ENCODE measurements at regions not wholly inside any gene's neighbourhood (a gene's known extent, or its start where the extent isn't known, plus 50 kb on each side); places are given as distances from the start of the nearest gene placed in this dataset.

DNA sequence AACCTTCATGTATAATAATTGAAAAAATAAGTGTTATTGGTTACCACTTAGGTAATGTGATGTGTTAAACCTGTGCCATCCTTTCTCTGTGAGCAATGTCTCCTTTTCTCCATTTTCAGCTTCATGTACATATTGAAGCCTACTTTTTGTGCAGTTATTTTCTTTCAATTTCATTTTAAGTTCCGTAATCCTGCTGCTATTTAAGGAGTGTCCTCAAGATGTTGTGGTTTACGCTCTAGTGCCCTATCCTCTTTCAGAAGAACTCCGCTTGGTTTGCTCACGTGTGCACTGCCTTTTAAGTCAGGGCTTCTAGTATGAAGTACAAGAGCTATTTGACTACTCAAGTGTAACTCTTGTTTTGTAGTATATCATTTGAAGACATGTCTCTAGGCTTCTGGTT, 2253.2 kb upstream of the TENM3 start:
- TF ChIP-seq CTCF (IDR thresholded peaks at IDR 0.05; ENCODE audit: poor library complexity, severe bottlenecking): no peak
- Histone ChIP-seq H3K4me1 (ENCODE audit: insufficient read depth, poor library complexity, severe bottlenecking) (no peaks in the 10 kb centered on the region), H3K27ac (ENCODE audit: poor library complexity, severe bottlenecking) (no peak overlapping the region), H3K9me3 (ENCODE audit: severe bottlenecking) (no peaks in the 10 kb centered on the region), H3K27me3 (ENCODE audit: insufficient read depth, poor library complexity, severe bottlenecking) (no peaks in the 10 kb centered on the region), H3K4me3 (ENCODE audit: severe bottlenecking) (no peak overlapping the region), H3K36me3 (ENCODE audit: low read depth) (no peaks in the 10 kb centered on the region)
- no peak for DNase-seq (ENCODE audit: low spot score)
- no peak for ATAC-seq (ENCODE audit: low read depth)

DNA sequence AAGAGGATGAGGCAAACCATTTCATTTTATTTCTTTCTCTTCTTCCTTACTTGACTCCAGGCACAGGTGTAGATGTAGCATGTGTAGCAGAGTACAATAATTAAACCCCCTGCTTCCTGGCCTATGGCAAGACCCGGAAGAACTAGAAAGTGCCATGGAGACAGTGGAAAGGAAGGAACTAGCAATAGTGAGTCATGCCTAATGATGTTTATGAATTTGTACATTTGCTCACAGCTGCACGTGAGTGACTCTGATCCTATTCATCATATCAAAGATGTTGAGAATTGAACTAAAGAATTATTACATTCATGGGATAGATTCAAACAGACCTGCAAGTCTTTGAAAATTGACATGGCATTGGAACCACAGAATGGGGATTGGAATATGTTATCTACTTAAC, 2233.9 kb upstream of the TENM3 start:
- Histone ChIP-seq H3K9me3 (ENCODE audit: severe bottlenecking) (no peaks in the 10 kb centered on the region), H3K27me3 (ENCODE audit: insufficient read depth, poor library complexity, severe bottlenecking) (no peaks in the 10 kb centered on the region), H3K27ac (ENCODE audit: poor library complexity, severe bottlenecking) (no peak overlapping the region), H3K4me1 (ENCODE audit: insufficient read depth, poor library complexity, severe bottlenecking) (no peaks in the 10 kb centered on the region), H3K4me3 (ENCODE audit: severe bottlenecking) (no peak overlapping the region), H3K36me3 (ENCODE audit: low read depth) (no peaks in the 10 kb centered on the region)
- no peak for ATAC-seq (ENCODE audit: low read depth)
- no peak for TF ChIP-seq CTCF (IDR thresholded peaks at IDR 0.05; ENCODE audit: poor library complexity, severe bottlenecking)
- DNase-seq (ENCODE audit: low spot score): no peak

GRCh38 chr4:180028682-180029081, 2214.5 kb upstream of the TENM3 start:
- Histone ChIP-seq H3K4me1 (ENCODE audit: insufficient read depth, poor library complexity, severe bottlenecking) (no peaks in the 10 kb centered on the region), H3K9me3 (ENCODE audit: severe bottlenecking) (no peaks in the 10 kb centered on the region), H3K4me3 (ENCODE audit: severe bottlenecking) (no peak overlapping the region), H3K27me3 (ENCODE audit: insufficient read depth, poor library complexity, severe bottlenecking) (peaks cover 5% of the 10 kb centered on the region), H3K27ac (ENCODE audit: poor library complexity, severe bottlenecking) (no peak overlapping the region), H3K36me3 (ENCODE audit: low read depth) (no peaks in the 10 kb centered on the region)
- ATAC-seq (ENCODE audit: low read depth): peak; percentile 66; the same call in 1 of the 3 replicates
- DNase-seq (ENCODE audit: low spot score): peak; percentile 34
- TF ChIP-seq CTCF (IDR thresholded peaks at IDR 0.05; ENCODE audit: poor library complexity, severe bottlenecking): peak; percentile 59

- H3K4me1 ChIP-seq (ENCODE audit: insufficient read depth, poor library complexity, severe bottlenecking): no peaks in the 10 kb centered on the region
- DNase-seq (ENCODE audit: low spot score): no peak
Observed at GRCh38 chr4:180031330-180031729, 2211.9 kb upstream of the TENM3 start.

More at GRCh38 chr4:180031330-180031729, 2211.9 kb upstream of the TENM3 start:
- no peak for TF ChIP-seq CTCF (IDR thresholded peaks at IDR 0.05; ENCODE audit: poor library complexity, severe bottlenecking)
- Histone ChIP-seq H3K36me3 (ENCODE audit: low read depth) (no peaks in the 10 kb centered on the region), H3K27me3 (ENCODE audit: insufficient read depth, poor library complexity, severe bottlenecking) (no peaks in the 10 kb centered on the region), H3K27ac (ENCODE audit: poor library complexity, severe bottlenecking) (no peak overlapping the region), H3K4me3 (ENCODE audit: severe bottlenecking) (no peak overlapping the region), H3K9me3 (ENCODE audit: severe bottlenecking) (no peaks in the 10 kb centered on the region)
- ATAC-seq (ENCODE audit: low read depth): no peak

Measured in RWPE2 (cell line).